Right lobe of liver (tissue), 6 donors: ENCODE measurements at regions not wholly inside any gene's neighbourhood (a gene's known extent, or its start where the extent isn't known, plus 50 kb on each side); places are given as distances from the start of the nearest gene placed in this dataset.

Source experiments
- ATAC-seq, 4 donors: fragments of 200-7000 bp; cut with Tn5 transposase; one replicate each; pipeline ENCODE4 v1.9.1; 2020; ENCODE audit warnings: mild to moderate bottlenecking in 4 of 4, moderate library complexity in 4 of 4
- DNase-seq, 3 donors: peaks; one replicate each; pipeline ENCODE4 v3.0.0-alpha.2; 2020
- H3K27ac ChIP-seq, 3 donors: fragments of 200-600 bp; one replicate each; pipeline ENCODE4 v1.8.0; 2022
- H3K27me3 ChIP-seq, 2 donors: fragments of 200-600 bp; one replicate each; pipeline ENCODE4 v1.8.0; 2022
- H3K36me3 ChIP-seq, 4 donors: fragments of 200-600 bp; sonication (generic) in 1 of 4; one replicate each; pipeline versions ENCODE4 v1.5.1 to v1.8.0; 2017 to 2022; ENCODE audit warnings: control low read depth in 1 of 4
- H3K4me1 ChIP-seq, 4 donors: fragments of 200-600 bp; sonication (generic) in 1 of 4; one replicate each; pipeline versions ENCODE4 v1.5.1 to v1.8.0; 2017 to 2022; ENCODE audit warnings: control low read depth in 1 of 4
- H3K4me3 ChIP-seq, 3 donors: fragments of 200-600 bp; one replicate each; pipeline ENCODE4 v1.8.0; 2022
- H3K9me3 ChIP-seq, 4 donors: fragments of 200-600 bp; sonication (generic) in 1 of 4; one replicate each; pipeline versions ENCODE4 v1.5.1 to v1.8.0; 2017 to 2022; ENCODE audit warnings: control low read depth in 1 of 4
- CTCF ChIP-seq, 4 donors: fragments of 200-600 bp in 3 of 4; fragments of 450-650 bp in 1 of 4; IDR thresholded peaks; one replicate each; pipeline versions ENCODE4 v1.5.1 to v1.8.0; 2016 to 2022; ENCODE audit warnings: antibody characterized with exemption in 4 of 4, mild to moderate bottlenecking in 2 of 4
- POLR2A ChIP-seq: fragments of 450-650 bp; IDR thresholded peaks from one replicate; pipeline ENCODE4 v1.6.1; 2017; ENCODE audit warnings: antibody characterized with exemption, mild to moderate bottlenecking
- WGBS: methylation state at CpG from one replicate; pipeline ENCODE4 v1.1.6; 2018; ENCODE audit warnings: low coverage, low lambda C conversion rate; ENCODE audit not compliant: insufficient coverage; ENCODE audit errors: missing lambda C conversion rate; 5-methylcytosine and 5-hydroxymethylcytosine counted together
- intact Hi-C, 2 donors: fragments of 100-400 bp; cut with DNase I; formaldehyde crosslinking; loops; one replicate each; pipeline versions ENCODE4 v1.11.2 to v1.14.1; 2022
- donor health status: DM: no; HTN: yes; CAD: no.
- donor health status: DM: no; HTN: no; CAD: no.
- donor health status: DM: no; HTN: no; CAD: no.
- donor health status: DM: no; HTN: yes; CAD: no.
- donor health status: DM: no; HTN: yes; CAD: no.

- DNase-seq = no peak
- H3K27ac ChIP-seq = no peak overlapping the region
- TF ChIP-seq CTCF (IDR thresholded peaks at IDR 0.05) = no peak
- no peak for TF ChIP-seq POLR2A
- no peaks in the 10 kb centered on the region for H3K9me3 ChIP-seq
- no peak overlapping the region for H3K4me3 ChIP-seq
- no peaks in the 10 kb centered on the region for H3K4me1 ChIP-seq
- ATAC-seq = peak in 1 of 4 donors; percentile 38
- no peaks in the 10 kb centered on the region for H3K36me3 ChIP-seq
- intact Hi-C loops = no loop called here
- H3K27me3 ChIP-seq = no peaks in the 10 kb centered on the region
- 27% methylated on average over 6 of the region's 6 CpGs for WGBS
Observed at GRCh38 chr6:8889514-8889913, 454.2 kb upstream of the SLC35B3 start.

GRCh38 chr6:8888468-8888867 is 453.1 kb upstream of the SLC35B3 start:
- WGBS = 37% methylated on average over 3 of the region's 3 CpGs
- H3K4me3 ChIP-seq = no peak overlapping the region
- DNase-seq (no peak), ATAC-seq (peak; percentile 50 to 76 (median 59))
- no peak overlapping the region for H3K27ac ChIP-seq
- no peaks in the 10 kb centered on the region for H3K9me3 ChIP-seq
- no peaks in the 10 kb centered on the region for H3K27me3 ChIP-seq
- intact Hi-C loops = no loop called here
- H3K36me3 ChIP-seq = no peaks in the 10 kb centered on the region
- H3K4me1 ChIP-seq = no peaks in the 10 kb centered on the region
- TF ChIP-seq CTCF (IDR thresholded peaks at IDR 0.05) (peak; percentile 32 to 44 (median 37)), POLR2A (no peak)

- Histone ChIP-seq H3K9me3 (no peaks in the 10 kb centered on the region), H3K4me1 (no peaks in the 10 kb centered on the region), H3K36me3 (no peaks in the 10 kb centered on the region), H3K27ac (no peak overlapping the region), H3K27me3 (no peaks in the 10 kb centered on the region), H3K4me3 (no peak overlapping the region)
- DNase-seq = no peak
- ATAC-seq = no peak
- 0% methylated on average over 1 of the region's 1 CpG for WGBS
- intact Hi-C loops = no loop called here
- no peak for TF ChIP-seq POLR2A
- no peak for TF ChIP-seq CTCF (IDR thresholded peaks at IDR 0.05)
Observed at GRCh38 chr6:8881663-8882062, 446.3 kb upstream of the SLC35B3 start.

GRCh38 chr6:8879334-8879733 is 444.0 kb upstream of the SLC35B3 start:
- DNase-seq (no peak), ATAC-seq (no peak)
- Histone ChIP-seq H3K36me3 (no peaks in the 10 kb centered on the region), H3K27ac (no peak overlapping the region), H3K4me3 (no peak overlapping the region), H3K4me1 (no peaks in the 10 kb centered on the region), H3K9me3 (no peaks in the 10 kb centered on the region), H3K27me3 (no peaks in the 10 kb centered on the region)
- TF ChIP-seq POLR2A (no peak), CTCF (IDR thresholded peaks at IDR 0.05) (no peak)
- 80% methylated on average over 1 of the region's 1 CpG for WGBS
- intact Hi-C loops = no loop called here

- Histone ChIP-seq H3K27ac (no peak overlapping the region), H3K4me1 (no peaks in the 10 kb centered on the region), H3K9me3 (no peaks in the 10 kb centered on the region), H3K27me3 (no peaks in the 10 kb centered on the region), H3K4me3 (no peak overlapping the region), H3K36me3 (no peaks in the 10 kb centered on the region)
- ATAC-seq (no peak), DNase-seq (no peak)
- TF ChIP-seq POLR2A (no peak), CTCF (IDR thresholded peaks at IDR 0.05) (no peak)
- WGBS = 49% methylated on average over 4 of the region's 4 CpGs
- intact Hi-C loops = no loop called here
Observed at GRCh38 chr6:8875986-8876385, 440.6 kb upstream of the SLC35B3 start.
